Fibroblast of skin of right quadriceps (primary cell): ENCODE measurements at regions not wholly inside any gene's neighbourhood (a gene's known extent, or its start where the extent isn't known, plus 50 kb on each side); places are given as distances from the start of the nearest gene placed in this dataset.
A peak's percentile ranks its signal among the peaks of the same experiment; 100 is the strongest.

Experiments
- DNase-seq: peaks from one replicate; pipeline ENCODE4 v3.0.0-alpha.2; 2013

GRCh38 chr1:96028071-96028470, 693.5 kb upstream of the PTBP2 start:
- no peak for DNase-seq

GRCh38 chr1:96030312-96030711, 691.3 kb upstream of the PTBP2 start:
- no peak for DNase-seq

DNA sequence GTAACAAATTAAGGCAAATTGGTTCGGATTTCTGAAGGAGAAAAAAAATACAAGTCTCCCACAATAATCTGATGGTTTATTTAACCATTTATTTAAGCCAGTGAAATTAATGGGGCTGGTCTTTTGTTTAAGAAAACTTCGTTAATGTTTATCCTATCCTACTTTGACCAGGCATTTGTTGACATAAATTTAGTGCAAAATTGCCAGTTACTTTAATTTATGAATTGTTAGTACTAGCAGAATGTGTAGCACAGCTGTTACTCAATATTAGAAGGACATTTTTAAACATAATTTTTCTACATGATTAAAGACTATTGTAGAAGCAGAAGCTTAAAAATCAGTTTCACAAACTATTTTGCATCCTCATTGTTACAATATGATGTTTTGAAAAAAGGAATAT, 687.6 kb upstream of the PTBP2 start:
- DNase-seq, result no peak

DNA sequence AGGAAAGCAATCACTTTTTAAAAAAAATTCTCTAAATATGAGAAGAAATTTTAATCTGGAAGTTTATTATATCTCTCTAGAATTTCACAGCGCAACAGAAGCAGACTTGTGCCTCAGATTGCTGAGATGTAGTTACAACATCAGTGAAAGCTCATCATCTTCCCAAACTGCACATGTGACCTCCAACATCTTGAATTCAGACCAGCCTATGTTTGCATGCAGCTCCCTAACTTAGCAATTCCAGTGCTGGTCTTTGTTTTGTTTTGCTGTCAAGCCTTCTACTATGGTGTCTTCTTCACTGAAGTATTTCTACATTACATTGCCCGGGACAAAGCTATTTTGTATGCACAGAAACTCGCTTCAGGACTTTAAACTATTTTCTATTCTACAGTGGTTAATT, 684.8 kb upstream of the PTBP2 start:
- no peak for DNase-seq

DNA sequence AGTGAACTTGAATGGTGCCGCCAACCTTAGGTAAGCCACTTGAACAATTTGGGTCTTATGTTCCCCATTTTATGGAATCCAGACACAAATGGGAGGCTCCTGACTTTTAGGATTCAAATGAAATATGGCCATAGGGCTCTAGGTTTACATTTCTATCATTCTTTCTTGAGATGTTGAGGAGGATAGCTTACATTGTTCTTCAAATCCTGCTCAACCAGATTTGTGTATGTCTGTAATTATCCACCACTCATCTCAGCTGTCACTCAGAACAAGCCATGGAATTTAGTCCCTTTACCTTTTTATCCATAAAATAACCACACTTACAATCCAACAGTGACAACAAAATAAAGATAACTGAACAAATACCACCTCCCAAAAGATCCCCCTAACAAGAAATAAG, 682.9 kb upstream of the PTBP2 start:
- no peak for DNase-seq

DNA sequence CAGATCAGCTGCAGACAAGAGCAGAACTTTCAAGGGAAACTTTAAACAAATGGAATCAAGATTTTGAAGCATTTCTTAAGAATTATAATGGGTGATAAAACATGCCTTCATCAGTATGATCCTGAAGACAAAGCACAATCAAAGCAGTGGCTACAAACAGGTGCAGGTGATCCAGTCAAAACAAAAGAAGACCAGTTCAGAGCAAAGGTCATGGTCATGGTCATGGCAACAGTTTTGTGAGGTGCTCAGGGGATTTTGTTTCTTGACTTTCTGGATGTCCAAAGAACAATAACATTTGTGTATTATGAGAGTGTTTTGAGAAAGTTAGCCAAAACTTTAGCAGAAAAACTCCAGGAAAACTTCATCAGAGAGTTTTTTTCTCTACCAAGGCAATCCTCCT, 681.7 kb upstream of the PTBP2 start:
- no peak for DNase-seq

GRCh38 chr1:96041470-96041869, 680.1 kb upstream of the PTBP2 start:
- no peak for DNase-seq

DNA sequence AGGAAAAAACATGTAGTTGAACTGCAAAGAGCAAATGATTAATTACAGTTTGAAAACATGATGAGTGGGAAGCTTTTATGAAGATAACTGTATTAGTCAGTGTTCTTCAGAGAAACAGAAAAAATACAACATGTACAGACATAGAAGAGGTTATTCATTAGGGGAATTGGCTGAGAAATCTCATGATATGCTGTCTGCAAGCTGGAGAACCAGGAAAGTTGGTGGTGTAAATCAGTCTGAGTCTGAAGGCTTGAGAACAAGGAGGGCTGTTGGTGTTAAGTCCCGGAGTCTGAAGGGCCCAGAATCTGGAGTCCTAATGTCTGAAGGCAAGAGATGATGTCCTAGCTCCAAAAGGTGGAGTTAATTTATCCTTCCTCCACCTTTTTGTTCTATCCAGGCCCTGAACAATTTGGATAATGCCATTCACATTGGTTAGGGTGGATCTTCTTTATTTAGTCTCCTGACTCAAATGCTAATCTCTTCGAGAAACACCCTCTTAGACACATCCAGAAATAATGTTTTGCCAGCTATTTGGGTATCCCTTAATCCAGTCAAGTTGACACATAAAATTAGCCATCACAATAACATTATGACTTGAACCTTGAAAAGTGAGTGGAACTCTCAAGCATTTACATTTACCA, 672.9 kb upstream of the PTBP2 start:
- no peak for DNase-seq

DNA sequence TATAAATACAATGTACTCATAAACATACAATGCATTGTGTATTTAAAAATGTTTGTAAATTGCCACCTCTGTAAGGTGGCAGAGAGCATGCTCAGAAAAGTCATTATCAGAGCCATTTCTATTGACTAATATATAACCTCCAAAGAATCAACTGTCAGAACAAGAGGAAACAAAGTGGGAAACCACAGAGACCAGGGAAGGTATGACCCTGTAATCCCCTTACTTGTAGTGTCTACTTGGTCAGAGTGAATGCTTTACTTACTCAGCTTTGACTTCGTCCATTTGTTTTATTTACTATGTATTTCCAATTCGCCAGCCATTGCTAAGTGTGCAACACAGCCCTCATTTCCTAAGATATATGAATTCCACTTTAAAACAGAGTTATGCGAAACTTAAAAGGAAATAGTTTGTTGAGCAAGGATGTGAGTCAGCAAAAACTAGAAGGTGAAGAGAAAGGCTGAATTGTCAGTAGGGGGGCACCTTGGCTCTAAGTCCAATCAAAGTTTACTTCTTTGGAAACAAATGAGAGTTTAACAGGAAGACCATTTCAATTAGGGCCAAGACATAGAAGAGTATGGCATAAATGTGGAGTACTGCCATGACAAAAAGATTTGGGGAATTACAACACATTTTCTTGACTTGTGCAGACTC, 671.7 kb upstream of the PTBP2 start:
- no peak for DNase-seq

GRCh38 chr1:96059276-96059675, 662.3 kb upstream of the PTBP2 start:
- no peak for DNase-seq

DNA sequence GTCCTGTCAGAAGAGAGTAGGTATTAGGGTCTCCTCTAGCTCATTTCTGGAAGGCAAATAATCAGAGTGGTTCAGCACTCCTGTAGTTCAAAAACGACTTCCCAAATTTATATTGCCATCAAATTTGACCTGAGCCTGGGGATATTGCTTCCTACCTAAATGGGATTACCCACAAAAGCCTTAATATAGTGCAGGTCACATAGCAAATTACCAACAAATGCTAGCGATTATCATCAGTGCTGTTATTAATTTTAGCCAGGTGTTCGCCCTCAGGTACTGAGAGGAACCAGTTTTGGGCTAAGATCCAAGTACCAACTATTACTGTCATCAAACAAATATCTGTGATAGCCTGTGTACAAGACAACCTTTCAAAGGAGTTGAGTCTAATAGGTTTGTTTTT, 661.8 kb upstream of the PTBP2 start:
- DNase-seq, result no peak

GRCh38 chr1:96060621-96061020, 661.0 kb upstream of the PTBP2 start:
- no peak for DNase-seq

- peak; percentile 22 for DNase-seq
These were observed 649.6 kb upstream of the PTBP2 start for GRCh38 chr1:96072021-96072420.

DNA sequence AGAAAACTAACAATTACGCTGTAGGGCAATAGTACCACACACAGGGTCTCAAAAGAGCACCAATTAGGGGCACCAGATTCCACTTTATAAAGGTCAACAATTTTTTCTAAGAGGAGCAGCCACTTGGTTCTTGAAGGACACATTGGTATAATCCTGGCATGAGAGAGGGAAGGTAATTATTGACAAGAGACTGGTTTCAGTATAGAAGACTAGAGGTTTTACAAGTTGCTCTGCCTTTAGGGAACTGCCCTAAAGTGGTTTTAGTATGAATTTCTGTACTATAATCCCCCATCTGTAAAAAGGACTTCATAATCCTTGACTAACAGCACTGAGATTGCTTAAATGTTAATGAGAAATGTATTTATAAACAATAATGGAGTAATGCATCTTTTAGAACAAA, 648.5 kb upstream of the PTBP2 start:
- no peak for DNase-seq

DNA sequence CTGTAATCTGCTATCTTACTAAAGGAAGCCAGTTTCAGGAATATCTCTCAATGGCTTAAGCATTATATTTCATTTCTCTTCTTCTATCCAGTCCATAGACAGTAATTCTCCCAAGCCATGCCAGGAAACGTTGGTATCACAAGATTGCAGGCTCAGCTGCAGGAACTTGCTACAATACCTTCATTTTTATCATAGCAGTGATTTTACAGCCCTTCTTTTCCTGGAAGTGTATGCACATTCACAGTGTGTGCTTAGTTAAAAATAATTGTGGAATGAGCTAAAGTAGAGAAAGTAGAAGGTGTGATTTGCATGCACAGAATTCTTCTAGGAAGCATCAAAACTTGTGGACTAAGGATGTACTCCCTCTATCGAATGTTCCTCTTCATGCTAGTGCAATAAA, 647.2 kb upstream of the PTBP2 start:
- no peak for DNase-seq

DNA sequence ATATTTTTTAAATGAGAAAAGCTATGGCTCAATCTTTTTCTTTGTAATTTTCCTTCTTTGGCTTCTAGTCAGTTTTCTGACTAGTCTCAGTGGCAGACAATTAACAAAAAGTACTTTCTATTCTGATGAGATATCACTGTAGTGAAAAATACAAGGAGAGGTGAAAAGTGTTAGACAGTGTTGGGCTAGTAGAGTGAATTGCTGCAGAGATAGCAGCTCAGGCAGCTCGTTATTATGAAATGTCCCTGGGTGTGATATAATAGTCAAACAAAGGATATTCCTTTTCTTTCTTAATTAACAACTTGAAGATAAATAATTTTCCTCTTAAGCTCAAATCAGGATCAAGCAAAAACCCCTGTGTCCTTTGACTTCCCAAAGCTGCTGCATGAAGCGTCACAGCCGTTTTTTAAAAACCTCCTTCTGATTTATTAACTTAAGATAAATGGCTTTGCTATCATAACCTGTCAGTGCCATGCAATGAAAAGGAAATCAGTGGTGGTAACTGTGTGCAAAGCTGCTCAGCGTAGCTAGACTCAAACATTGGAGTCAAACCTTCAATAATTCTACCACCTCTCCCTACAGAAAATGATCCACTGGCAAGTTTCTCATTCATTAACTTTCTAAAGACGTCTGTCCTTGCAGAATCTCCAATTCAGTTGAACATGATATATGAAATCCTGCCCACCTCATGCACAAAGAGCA, 646.6 kb upstream of the PTBP2 start:
- DNase-seq, result no peak

GRCh38 chr1:96075704-96076455, 645.7 kb upstream of the PTBP2 start:
- DNase-seq, result no peak

DNA sequence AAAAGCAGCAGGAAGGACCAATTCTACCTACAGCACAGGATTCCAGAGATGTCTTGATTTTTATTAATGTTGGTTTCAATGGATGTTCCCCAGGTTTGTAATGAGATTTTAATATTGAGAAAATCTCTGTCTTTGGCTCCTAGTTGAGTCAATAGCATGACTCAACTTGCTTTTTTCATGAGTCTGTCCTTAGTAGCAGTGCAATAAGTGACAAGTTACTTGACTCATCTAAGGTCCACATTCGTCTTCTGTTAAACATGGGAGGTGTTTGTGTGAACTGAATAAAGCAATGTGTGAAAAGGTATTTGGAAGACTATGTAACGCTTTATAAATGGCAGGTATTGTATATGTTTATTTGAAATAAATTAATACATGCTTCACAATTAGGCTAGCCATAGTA, 645.0 kb upstream of the PTBP2 start:
- DNase-seq, result no peak

- DNase-seq, result no peak
These were observed 642.0 kb upstream of the PTBP2 start for GRCh38 chr1:96079581-96079980.

DNA sequence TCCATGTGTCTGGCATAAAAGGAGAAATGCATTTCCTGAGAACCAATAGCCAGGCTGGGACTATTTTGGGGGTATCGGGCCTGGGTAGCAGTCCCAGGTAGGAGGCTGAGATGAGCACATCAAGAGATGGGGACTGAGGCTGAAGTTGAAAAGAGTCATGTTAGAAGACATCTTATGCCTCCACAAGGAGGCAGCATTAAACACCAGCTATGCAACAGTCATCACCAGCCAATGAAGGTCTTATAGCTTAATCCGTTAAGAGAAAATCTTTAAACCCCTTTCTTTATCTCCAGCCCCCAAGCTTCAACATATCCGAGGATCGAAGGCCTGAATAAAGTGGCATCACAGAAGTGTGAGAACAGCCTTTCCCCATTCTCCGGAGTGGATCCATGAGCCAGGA, 640.7 kb upstream of the PTBP2 start:
- DNase-seq, result no peak

DNA sequence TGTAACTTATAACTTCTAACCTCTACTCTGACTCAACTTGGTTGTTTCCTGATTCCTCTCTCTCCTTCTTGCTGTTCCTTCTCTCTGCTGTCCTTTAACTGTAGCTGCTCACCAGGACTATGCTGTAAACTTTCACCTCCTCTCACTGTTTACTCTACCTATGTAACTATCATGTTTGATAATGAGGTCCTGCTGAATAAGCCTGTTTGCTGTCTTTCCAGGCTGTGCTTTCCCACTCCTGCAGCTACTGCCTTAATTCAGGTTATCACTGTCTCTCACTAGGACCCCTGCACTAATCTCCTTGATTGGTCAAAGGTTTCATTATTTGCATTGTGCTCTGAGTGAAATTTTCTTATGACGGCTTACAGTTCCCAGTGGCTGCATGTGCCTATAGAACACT, 633.9 kb upstream of the PTBP2 start:
- no peak for DNase-seq

GRCh38 chr1:96090134-96090533, 631.5 kb upstream of the PTBP2 start:
- no peak for DNase-seq

DNA sequence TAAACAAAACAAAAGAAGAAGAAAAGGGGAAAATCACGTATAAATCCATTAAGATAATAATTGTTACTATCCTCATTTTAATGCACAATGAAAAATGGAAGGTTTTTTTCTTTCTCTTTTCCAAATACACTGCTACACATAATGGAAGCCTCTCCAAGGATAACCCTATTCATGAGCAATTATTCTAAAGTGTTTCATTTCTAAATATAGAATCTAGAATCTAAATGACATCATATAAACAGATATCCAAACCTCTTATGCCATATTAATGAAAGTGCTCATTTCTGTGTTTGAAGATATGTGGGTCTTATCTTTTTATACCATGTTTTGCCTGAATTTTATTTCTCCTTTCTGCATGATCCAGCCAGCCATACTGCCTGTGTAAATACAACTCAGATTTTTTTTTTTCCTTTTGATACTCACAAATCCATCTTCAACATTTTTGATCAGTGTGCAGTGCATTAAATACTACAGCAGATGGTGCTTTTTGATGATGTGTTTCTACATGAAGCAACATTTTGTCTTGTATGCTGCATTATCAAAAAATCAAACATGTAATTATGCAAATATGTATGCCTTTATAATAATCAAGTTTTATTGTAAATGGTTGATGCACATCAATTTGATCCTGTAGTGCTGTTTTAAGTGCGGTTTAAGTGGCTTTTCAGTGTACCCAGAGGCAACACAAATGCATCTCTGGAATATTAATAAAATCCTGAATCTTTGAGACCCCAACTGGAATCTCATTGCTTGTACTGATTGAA, 625.6 kb upstream of the PTBP2 start:
- no peak for DNase-seq
